Tongue (tissue), 1 donor: ENCODE measurements at regions not wholly inside any gene's neighbourhood (a gene's known extent, or its start where the extent isn't known, plus 50 kb on each side); places are given as distances from the start of the nearest gene placed in this dataset.
A peak's percentile ranks its signal among the peaks of the same experiment; 100 is the strongest.
"Not testable (repeated sequence)": the region's sequence is repeated elsewhere in the genome, so short reads cannot be mapped to it uniquely, and the experiment has no call there.

Experiments
- DNase-seq: peaks from one replicate; pipeline ENCODE4 v3.0.0-alpha.2; 2015

- DNase-seq = no peak
Observed at GRCh38 chr3:154901278-154901677, 178.8 kb upstream of the MME start.

GRCh38 chr3:154900816-154901215 lies 179.3 kb upstream of the MME start:
- no peak for DNase-seq

- DNase-seq = no peak
Observed at GRCh38 chr3:154898916-154899315, 181.2 kb upstream of the MME start.

GRCh38 chr3:154898443-154898842 lies 181.7 kb upstream of the MME start:
- peak; percentile 69 for DNase-seq

GRCh38 chr3:154893813-154894212 lies 186.3 kb upstream of the MME start:
- no peak for DNase-seq

GRCh38 chr3:154889227-154889634 lies 190.9 kb upstream of the MME start:
- DNase-seq = no peak

GRCh38 chr3:154887869-154888268 lies 192.2 kb upstream of the MME start:
- DNase-seq = no peak

GRCh38 chr3:154886437-154886836 lies 193.7 kb upstream of the MME start:
- peak; percentile 15 for DNase-seq

GRCh38 chr3:154885418-154885817 lies 194.7 kb upstream of the MME start:
- DNase-seq = no peak

GRCh38 chr3:154884952-154885351 lies 195.2 kb upstream of the MME start:
- no peak for DNase-seq

GRCh38 chr3:154875142-154875541 lies 205.0 kb upstream of the MME start:
- DNase-seq = no peak

GRCh38 chr3:154872696-154873095 lies 207.4 kb upstream of the MME start:
- DNase-seq = no peak

GRCh38 chr3:154872074-154872473 lies 208.0 kb upstream of the MME start:
- DNase-seq = no peak

GRCh38 chr3:154864947-154865346 lies 215.2 kb upstream of the MME start:
- DNase-seq = no peak

- DNase-seq = no peak
Observed at GRCh38 chr3:154862265-154862664, 217.9 kb upstream of the MME start.

GRCh38 chr3:154852998-154853397 lies 227.1 kb upstream of the MME start:
- not testable (repeated sequence) for DNase-seq

GRCh38 chr3:154852515-154852914 lies 227.6 kb upstream of the MME start:
- DNase-seq = no peak

- DNase-seq = no peak
Observed at GRCh38 chr3:154851644-154852043, 228.5 kb upstream of the MME start.

GRCh38 chr3:154850921-154851320 lies 229.2 kb upstream of the MME start:
- no peak for DNase-seq

- DNase-seq = no peak
Observed at GRCh38 chr3:154849408-154849807, 230.7 kb upstream of the MME start.

- DNase-seq = no peak
Observed at GRCh38 chr3:154844863-154845262, 235.3 kb upstream of the MME start.

- no peak for DNase-seq
Observed at GRCh38 chr3:154843647-154844046, 236.5 kb upstream of the MME start.

- DNase-seq = peak; percentile 32
Observed at GRCh38 chr3:154842536-154842935, 237.6 kb upstream of the MME start.

- DNase-seq = no peak
Observed at GRCh38 chr3:154835639-154836038, 244.5 kb upstream of the MME start.

- DNase-seq = not testable (repeated sequence)
Observed at GRCh38 chr3:154834831-154835230, 245.3 kb upstream of the MME start.
